IPS-15b (cell line): ENCODE measurements at regions not wholly inside any gene's neighbourhood (a gene's known extent, or its start where the extent isn't known, plus 50 kb on each side); places are given as distances from the start of the nearest gene placed in this dataset.

Source experiments
- H3K27me3 ChIP-seq: one replicate; pipeline ENCODE4 v1.6.1; 2013; ENCODE audit warnings: low read length; ENCODE audit not compliant: control insufficient read depth, insufficient read depth
- H3K36me3 ChIP-seq: one replicate; pipeline ENCODE4 v1.6.1; 2013; ENCODE audit warnings: low read length; ENCODE audit not compliant: control insufficient read depth, insufficient read depth
- H3K4me1 ChIP-seq: one replicate; pipeline ENCODE4 v1.6.1; 2013; ENCODE audit warnings: mild to moderate bottlenecking, low read length; ENCODE audit not compliant: control insufficient read depth, insufficient read depth
- H3K4me3 ChIP-seq: one replicate; pipeline ENCODE4 v1.5.1; 2013; ENCODE audit warnings: low read depth, low read length
- H3K9ac ChIP-seq: one replicate; pipeline ENCODE4 v1.6.1; 2013; ENCODE audit warnings: low read depth, mild to moderate bottlenecking, low read length
- H3K9me3 ChIP-seq: one replicate; pipeline ENCODE4 v1.6.1; 2013; ENCODE audit warnings: mild to moderate bottlenecking, low read length; ENCODE audit not compliant: control insufficient read depth, insufficient read depth

DNA sequence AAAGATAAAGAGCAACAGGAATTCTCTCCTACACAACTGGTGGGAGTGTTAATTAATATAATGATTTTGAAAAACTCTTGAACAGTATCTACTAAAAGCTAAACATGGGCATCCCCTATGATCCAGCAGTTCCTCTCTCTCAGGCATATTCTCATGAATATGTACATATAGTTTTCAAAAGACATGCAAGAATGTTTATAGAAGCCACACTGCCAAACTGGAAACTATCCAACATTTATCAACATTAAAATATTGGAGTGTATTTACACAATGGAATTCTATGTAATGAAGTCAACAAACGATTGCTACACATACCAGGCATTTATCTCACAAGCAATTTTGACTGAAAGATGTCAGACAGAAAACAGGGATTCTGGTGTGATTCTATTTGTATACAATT lies 404.5 kb upstream of the ANKRD30A start:
- Histone ChIP-seq H3K36me3 (no peaks in the 10 kb centered on the region), H3K4me1 (no peaks in the 10 kb centered on the region), H3K9ac (no peak overlapping the region), H3K4me3 (no peak overlapping the region), H3K9me3 (no peaks in the 10 kb centered on the region), H3K27me3 (no peaks in the 10 kb centered on the region)

DNA sequence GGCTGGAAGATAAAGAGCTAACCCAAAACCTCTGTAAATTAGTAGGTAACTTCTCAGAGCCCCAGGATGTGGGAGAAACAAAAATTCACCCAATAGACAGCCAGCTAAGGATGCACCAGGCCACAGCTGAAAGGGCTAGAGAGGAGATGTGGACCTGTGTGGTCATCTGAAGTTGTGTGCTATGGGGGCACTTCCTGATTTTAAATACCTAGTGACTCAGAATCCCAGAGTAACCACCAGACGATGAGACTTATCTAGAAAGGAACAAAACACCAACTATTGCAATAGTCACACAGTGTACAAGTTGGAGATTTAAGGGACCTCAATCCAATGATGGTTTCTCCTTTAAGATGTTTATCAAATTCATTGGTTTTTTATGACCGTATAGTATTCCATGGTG lies 408.3 kb upstream of the ANKRD30A start:
- Histone ChIP-seq H3K36me3 (no peaks in the 10 kb centered on the region), H3K9ac (no peak overlapping the region), H3K4me1 (no peaks in the 10 kb centered on the region), H3K4me3 (no peak overlapping the region), H3K9me3 (no peaks in the 10 kb centered on the region), H3K27me3 (no peaks in the 10 kb centered on the region)

- no peaks in the 10 kb centered on the region for H3K27me3 ChIP-seq
- no peaks in the 10 kb centered on the region for H3K4me1 ChIP-seq
- H3K9ac ChIP-seq: no peak overlapping the region
- H3K9me3 ChIP-seq: no peaks in the 10 kb centered on the region
- no peaks in the 10 kb centered on the region for H3K36me3 ChIP-seq
- H3K4me3 ChIP-seq: no peak overlapping the region
These were observed 409.1 kb upstream of the ANKRD30A start for GRCh38 chr10:36716291-36716690.

DNA sequence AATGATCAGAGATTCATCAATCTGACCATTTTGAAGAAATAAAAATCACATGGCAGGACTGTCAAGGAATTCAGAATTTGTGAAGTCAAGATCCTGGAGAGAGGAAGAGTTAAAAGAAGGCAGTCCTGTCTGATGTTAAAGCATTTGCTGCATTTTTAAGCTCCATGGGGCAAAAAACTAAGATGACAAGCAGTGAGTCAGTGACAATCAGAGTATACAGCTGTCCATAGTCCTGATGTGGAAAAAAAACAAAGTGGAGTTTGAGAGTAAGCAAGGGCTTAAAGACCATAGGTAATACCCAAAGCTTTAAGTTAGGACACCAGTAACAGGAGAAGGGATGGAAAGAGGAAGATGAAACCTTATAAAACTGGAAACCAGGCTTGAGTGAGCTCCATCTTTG lies 412.7 kb upstream of the ANKRD30A start:
- Histone ChIP-seq H3K4me3 (no peak overlapping the region), H3K27me3 (no peaks in the 10 kb centered on the region), H3K9ac (no peak overlapping the region), H3K4me1 (no peaks in the 10 kb centered on the region), H3K9me3 (no peaks in the 10 kb centered on the region), H3K36me3 (no peaks in the 10 kb centered on the region)

- Histone ChIP-seq H3K4me1 (no peaks in the 10 kb centered on the region), H3K4me3 (no peak overlapping the region), H3K9me3 (no peaks in the 10 kb centered on the region), H3K36me3 (no peaks in the 10 kb centered on the region), H3K27me3 (no peaks in the 10 kb centered on the region), H3K9ac (no peak overlapping the region)
These were observed 414.0 kb upstream of the ANKRD30A start for GRCh38 chr10:36711361-36711760.

GRCh38 chr10:36704124-36704523 lies 421.3 kb upstream of the ANKRD30A start:
- H3K4me3 ChIP-seq: no peak overlapping the region
- no peaks in the 10 kb centered on the region for H3K9me3 ChIP-seq

DNA sequence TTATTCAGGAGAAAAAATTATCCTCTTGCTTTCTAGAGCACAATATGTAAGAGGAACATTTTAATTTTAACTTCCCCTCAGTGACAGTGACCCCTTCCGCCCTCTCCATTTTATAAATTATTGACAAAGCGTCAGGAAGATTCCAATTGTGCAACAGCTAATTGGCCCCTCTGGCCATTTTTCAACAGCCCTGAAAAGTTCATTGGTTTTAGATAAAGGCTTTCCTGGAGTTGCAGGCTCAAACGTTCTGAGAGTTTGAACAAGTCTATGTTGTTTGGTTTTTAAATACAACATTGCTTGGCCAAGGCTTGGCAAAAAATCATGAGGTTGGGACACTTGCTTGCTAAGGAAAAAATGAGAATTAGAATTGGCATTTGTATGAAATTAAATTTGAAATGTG lies 422.2 kb upstream of the ANKRD30A start:
- no peaks in the 10 kb centered on the region for H3K9me3 ChIP-seq
- no peaks in the 10 kb centered on the region for H3K4me1 ChIP-seq

More at GRCh38 chr10:36704124-36704523, 421.3 kb upstream of the ANKRD30A start:
- H3K36me3 ChIP-seq: no peaks in the 10 kb centered on the region
- H3K27me3 ChIP-seq: no peaks in the 10 kb centered on the region
- H3K4me1 ChIP-seq: no peaks in the 10 kb centered on the region
- H3K9ac ChIP-seq: no peak overlapping the region

DNA sequence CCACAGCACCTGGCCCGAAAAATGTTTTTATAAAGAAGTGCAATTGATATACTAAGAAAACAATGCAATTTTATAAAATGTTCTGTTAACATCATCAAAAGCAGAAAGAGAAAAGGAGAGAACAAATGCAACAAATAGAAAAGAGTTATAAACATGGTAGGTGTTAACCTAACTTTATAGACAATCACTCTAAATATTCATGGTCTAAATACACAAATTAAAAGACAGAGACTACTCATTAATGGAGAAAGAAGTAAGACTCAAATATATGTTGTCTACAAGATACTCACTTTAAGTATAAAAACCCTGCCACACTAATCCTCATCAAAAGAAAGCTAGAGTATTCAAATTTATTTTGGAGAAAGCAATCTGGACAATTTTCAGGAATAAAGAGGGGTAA lies 425.3 kb upstream of the ANKRD30A start:
- no peak overlapping the region for H3K9ac ChIP-seq
- H3K36me3 ChIP-seq: no peaks in the 10 kb centered on the region
- no peak overlapping the region for H3K4me3 ChIP-seq
- H3K9me3 ChIP-seq: no peaks in the 10 kb centered on the region
- no peaks in the 10 kb centered on the region for H3K4me1 ChIP-seq
- H3K27me3 ChIP-seq: no peaks in the 10 kb centered on the region

More for the DNA sequence above, 422.2 kb upstream of the ANKRD30A start:
- no peak overlapping the region for H3K9ac ChIP-seq
- H3K4me3 ChIP-seq: no peak overlapping the region
- H3K27me3 ChIP-seq: no peaks in the 10 kb centered on the region
- no peaks in the 10 kb centered on the region for H3K36me3 ChIP-seq

DNA sequence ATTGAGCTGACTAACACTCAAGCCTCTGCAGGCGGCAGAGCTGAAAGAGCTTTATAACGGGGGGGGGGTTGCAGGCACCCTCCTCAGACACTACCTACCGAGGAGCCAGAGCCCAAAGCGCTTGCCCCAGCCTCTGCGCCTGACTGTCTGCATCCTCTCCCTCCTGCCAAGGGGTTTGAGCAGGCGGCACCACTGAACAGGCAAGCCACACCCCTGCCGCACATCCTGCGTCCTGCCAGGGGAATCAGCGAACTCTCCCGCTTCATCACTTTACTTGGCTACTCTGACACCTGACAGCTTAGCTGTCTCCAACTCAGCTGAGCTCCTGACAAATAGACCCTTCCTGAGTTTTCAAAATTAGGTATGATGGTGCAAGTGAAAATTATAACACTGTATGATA lies 432.6 kb upstream of the ANKRD30A start:
- Histone ChIP-seq H3K4me3 (no peak overlapping the region), H3K9ac (no peak overlapping the region), H3K9me3 (no peaks in the 10 kb centered on the region), H3K27me3 (no peaks in the 10 kb centered on the region), H3K4me1 (peaks cover 9% of the 10 kb centered on the region), H3K36me3 (no peaks in the 10 kb centered on the region)

GRCh38 chr10:36688717-36689116 lies 436.7 kb upstream of the ANKRD30A start:
- H3K9me3 ChIP-seq: no peaks in the 10 kb centered on the region
- H3K36me3 ChIP-seq: no peaks in the 10 kb centered on the region
- peaks cover 13% of the 10 kb centered on the region for H3K4me1 ChIP-seq
- H3K9ac ChIP-seq: no peak overlapping the region
- no peaks in the 10 kb centered on the region for H3K27me3 ChIP-seq
- no peak overlapping the region for H3K4me3 ChIP-seq

DNA sequence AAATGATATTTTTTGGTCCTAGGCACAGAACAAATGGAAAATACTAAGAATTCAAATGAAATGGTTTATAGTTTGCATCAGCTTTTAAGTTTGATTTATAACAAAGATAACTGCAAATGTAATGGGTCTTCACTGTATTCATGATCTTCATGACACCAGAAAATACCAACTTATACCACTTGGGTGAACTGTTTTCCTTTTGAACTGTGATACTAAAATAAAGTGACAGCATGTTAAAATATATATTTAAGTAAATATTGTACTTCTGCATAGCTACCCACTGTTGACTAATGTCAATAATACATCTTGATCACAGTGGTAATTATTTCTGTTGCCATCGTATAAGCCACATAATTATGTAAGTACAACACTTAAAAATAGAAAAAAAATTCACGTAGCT lies 442.0 kb upstream of the ANKRD30A start:
- Histone ChIP-seq H3K9ac (no peak overlapping the region), H3K9me3 (no peaks in the 10 kb centered on the region), H3K4me1 (peaks cover 8% of the 10 kb centered on the region), H3K4me3 (no peak overlapping the region), H3K36me3 (no peaks in the 10 kb centered on the region), H3K27me3 (no peaks in the 10 kb centered on the region)

DNA sequence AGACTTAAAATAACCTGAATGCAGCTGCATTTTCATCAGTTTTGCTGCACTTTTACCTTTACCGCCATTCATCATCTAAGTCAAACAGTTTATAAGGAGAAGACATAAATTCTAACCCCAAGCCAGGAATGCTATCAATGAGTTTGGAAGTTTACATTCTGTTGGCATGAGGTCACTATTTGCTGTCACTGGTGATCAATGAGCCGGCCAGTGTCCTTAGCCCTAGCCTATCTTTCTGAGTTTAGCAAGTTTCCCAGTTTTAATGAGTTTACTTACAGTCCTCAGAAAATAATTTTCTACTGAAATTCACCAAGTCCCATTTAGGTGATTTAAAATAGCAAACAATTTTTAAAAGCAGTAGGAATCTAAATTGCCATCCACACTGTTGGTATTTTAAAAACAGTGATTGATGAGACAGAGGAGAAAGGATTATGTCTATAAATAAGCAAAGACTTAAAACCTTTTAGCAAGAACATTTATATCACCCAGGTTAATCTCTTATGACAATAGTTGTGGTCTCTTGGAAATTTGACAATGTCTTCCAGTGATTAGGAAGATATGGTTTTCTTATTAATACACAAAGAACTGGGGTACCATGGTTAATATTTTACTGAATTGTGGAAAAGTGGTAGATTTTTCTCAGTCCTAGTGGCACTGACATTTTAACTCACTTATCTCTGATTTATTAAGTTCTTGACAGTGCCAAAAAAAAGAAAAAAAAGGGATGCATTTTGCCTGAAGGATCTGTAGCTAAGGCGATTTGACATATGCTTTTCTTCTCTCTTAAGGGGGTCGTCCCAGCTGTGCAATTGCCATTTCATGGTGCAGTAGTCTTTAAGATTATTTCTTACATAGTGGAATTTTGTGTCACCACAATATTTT lies 443.4 kb upstream of the ANKRD30A start:
- Histone ChIP-seq H3K9ac (no peak overlapping the region), H3K4me1 (no peaks in the 10 kb centered on the region), H3K27me3 (no peaks in the 10 kb centered on the region), H3K4me3 (no peak overlapping the region), H3K36me3 (no peaks in the 10 kb centered on the region), H3K9me3 (no peaks in the 10 kb centered on the region)
